ENCODE measurements at regions not wholly inside any gene's neighbourhood (a gene's known extent, or its start where the extent isn't known, plus 50 kb on each side); places are given as distances from the start of the nearest gene placed in this dataset.

- no peak overlapping the region for H2AFZ ChIP-seq (ENCODE audit: control insufficient read depth, low read length)
- no peak overlapping the region for H3K4me3 ChIP-seq (ENCODE audit: control insufficient read depth in 2 of 3, extremely low read depth in 1 of 3, insufficient read depth in 2 of 3, low read depth in 1 of 3, low read length in 3 of 3)
- no peaks in the 10 kb centered on the region for H3K79me2 ChIP-seq (ENCODE audit: control insufficient read depth, insufficient read depth, low read length)
- no peaks in the 10 kb centered on the region for H3K36me3 ChIP-seq (ENCODE audit: control insufficient read depth in 2 of 2, extremely low read depth in 1 of 2, insufficient read depth in 2 of 2, low read length in 2 of 2)
- H3K27ac ChIP-seq (ENCODE audit: control insufficient read depth, insufficient read depth, low read length), result no peak overlapping the region
- H4K20me1 ChIP-seq (ENCODE audit: control insufficient read depth, extremely low read depth, insufficient read depth, low read length), result no peaks in the 10 kb centered on the region
- dilution Hi-C loops (cut with MboI; ENCODE audit: extremely low pct_ligation_motif_present, low sequenced_read_pairs), result no loop called here
- TF ChIP-seq EZH2 (IDR thresholded peaks at IDR 0.05; ENCODE audit: low read length), result no peak
- TF ChIP-seq, protein P1, sequence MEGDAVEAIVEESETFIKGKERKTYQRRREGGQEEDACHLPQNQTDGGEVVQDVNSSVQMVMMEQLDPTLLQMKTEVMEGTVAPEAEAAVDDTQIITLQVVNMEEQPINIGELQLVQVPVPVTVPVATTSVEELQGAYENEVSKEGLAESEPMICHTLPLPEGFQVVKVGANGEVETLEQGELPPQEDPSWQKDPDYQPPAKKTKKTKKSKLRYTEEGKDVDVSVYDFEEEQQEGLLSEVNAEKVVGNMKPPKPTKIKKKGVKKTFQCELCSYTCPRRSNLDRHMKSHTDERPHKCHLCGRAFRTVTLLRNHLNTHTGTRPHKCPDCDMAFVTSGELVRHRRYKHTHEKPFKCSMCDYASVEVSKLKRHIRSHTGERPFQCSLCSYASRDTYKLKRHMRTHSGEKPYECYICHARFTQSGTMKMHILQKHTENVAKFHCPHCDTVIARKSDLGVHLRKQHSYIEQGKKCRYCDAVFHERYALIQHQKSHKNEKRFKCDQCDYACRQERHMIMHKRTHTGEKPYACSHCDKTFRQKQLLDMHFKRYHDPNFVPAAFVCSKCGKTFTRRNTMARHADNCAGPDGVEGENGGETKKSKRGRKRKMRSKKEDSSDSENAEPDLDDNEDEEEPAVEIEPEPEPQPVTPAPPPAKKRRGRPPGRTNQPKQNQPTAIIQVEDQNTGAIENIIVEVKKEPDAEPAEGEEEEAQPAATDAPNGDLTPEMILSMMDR (optimal IDR thresholded peaks at IDR 0.05 in 1 of 3, IDR thresholded peaks at IDR 0.05 in 1 of 3, conservative IDR thresholded peaks at IDR 0.05 in 1 of 3; ENCODE audit: extremely low read depth in 1 of 3, insufficient read depth in 2 of 3, low read length in 3 of 3), result no peak
- FAIRE-seq (no peak), DNase-seq (ENCODE audit: low read depth, low spot score) (no peak)
- no peaks in the 10 kb centered on the region for H3K27me3 ChIP-seq (ENCODE audit: control insufficient read depth, extremely low read depth, insufficient read depth, low read length)
- H3K9me3 ChIP-seq (ENCODE audit: control insufficient read depth, low read depth, low read length), result no peaks in the 10 kb centered on the region
- H3K4me1 ChIP-seq (ENCODE audit: control insufficient read depth, extremely low read depth, insufficient read depth, low read length), result no peaks in the 10 kb centered on the region
- no peak overlapping the region for H3K4me2 ChIP-seq (ENCODE audit: control insufficient read depth, extremely low read depth, insufficient read depth, low read depth, low read length)
- H3K9ac ChIP-seq (ENCODE audit: control insufficient read depth, extremely low read depth, insufficient read depth, low read length), result no peak overlapping the region
- H3K9me1 ChIP-seq (ENCODE audit: control insufficient read depth, extremely low read depth, insufficient read depth, low read length), result no peaks in the 10 kb centered on the region
Observed at GRCh38 chr6:91653076-91653723, 1066.3 kb upstream of the MAP3K7 start.

GRCh38 chr6:91646649-91647048 is 1059.8 kb upstream of the MAP3K7 start:
- no peaks in the 10 kb centered on the region for H4K20me1 ChIP-seq (ENCODE audit: control insufficient read depth, extremely low read depth, insufficient read depth, low read length)
- FAIRE-seq, result no peak

More at GRCh38 chr6:91646649-91647048, 1059.8 kb upstream of the MAP3K7 start:
- TF ChIP-seq EZH2 (IDR thresholded peaks at IDR 0.05; ENCODE audit: low read length), result no peak
- TF ChIP-seq, protein P1 (optimal IDR thresholded peaks at IDR 0.05 in 1 of 3, IDR thresholded peaks at IDR 0.05 in 1 of 3, conservative IDR thresholded peaks at IDR 0.05 in 1 of 3; ENCODE audit: extremely low read depth in 1 of 3, insufficient read depth in 2 of 3, low read length in 3 of 3), result no peak
- H3K4me1 ChIP-seq (ENCODE audit: control insufficient read depth, extremely low read depth, insufficient read depth, low read length), result no peaks in the 10 kb centered on the region
- H2AFZ ChIP-seq (ENCODE audit: control insufficient read depth, low read length), result no peak overlapping the region
- H3K9ac ChIP-seq (ENCODE audit: control insufficient read depth, extremely low read depth, insufficient read depth, low read length), result no peak overlapping the region
- H3K9me3 ChIP-seq (ENCODE audit: control insufficient read depth, low read depth, low read length), result no peaks in the 10 kb centered on the region
- H3K4me3 ChIP-seq (ENCODE audit: control insufficient read depth in 2 of 3, extremely low read depth in 1 of 3, insufficient read depth in 2 of 3, low read depth in 1 of 3, low read length in 3 of 3), result no peak overlapping the region
- H3K9me1 ChIP-seq (ENCODE audit: control insufficient read depth, extremely low read depth, insufficient read depth, low read length), result no peaks in the 10 kb centered on the region
- H3K79me2 ChIP-seq (ENCODE audit: control insufficient read depth, insufficient read depth, low read length), result no peaks in the 10 kb centered on the region
- dilution Hi-C loops (cut with MboI; ENCODE audit: extremely low pct_ligation_motif_present, low sequenced_read_pairs), result no loop called here
- no peak overlapping the region for H3K4me2 ChIP-seq (ENCODE audit: control insufficient read depth, extremely low read depth, insufficient read depth, low read depth, low read length)
- no peaks in the 10 kb centered on the region for H3K36me3 ChIP-seq (ENCODE audit: control insufficient read depth in 2 of 2, extremely low read depth in 1 of 2, insufficient read depth in 2 of 2, low read length in 2 of 2)
- no peak overlapping the region for H3K27ac ChIP-seq (ENCODE audit: control insufficient read depth, insufficient read depth, low read length)
- no peak for DNase-seq (ENCODE audit: low read depth, low spot score)
- no peaks in the 10 kb centered on the region for H3K27me3 ChIP-seq (ENCODE audit: control insufficient read depth, extremely low read depth, insufficient read depth, low read length)

Measured in keratinocyte (primary cell).